ENCODE measurements at regions not wholly inside any gene's neighbourhood (a gene's known extent, or its start where the extent isn't known, plus 50 kb on each side); places are given as distances from the start of the nearest gene placed in this dataset.

GRCh38 chr2:208573569-208573968, 167.0 kb downstream of the PTH2R start:
- TF ChIP-seq EZH2 (IDR thresholded peaks at IDR 0.05; ENCODE audit: low read depth, unreplicated experiment) (no peak), REST (IDR thresholded peaks at IDR 0.05; ENCODE audit: unreplicated experiment) (no peak), EZH2phosphoT487 (IDR thresholded peaks at IDR 0.05; ENCODE audit: unreplicated experiment) (no peak), POLR2AphosphoS5 (IDR thresholded peaks at IDR 0.05; ENCODE audit: low read depth) (no peak), CTCF (conservative IDR thresholded peaks at IDR 0.05; ENCODE audit: low read depth in 2 of 2) (0 out of 4 replicates have a peak, but pooled peaks of 1 of the 2 experiments have one; percentile 5), NANOG (IDR thresholded peaks at IDR 0.05; ENCODE audit: borderline replicate concordance) (no peak), STAT1 (IDR thresholded peaks at IDR 0.05; ENCODE audit: unreplicated experiment) (no peak), ZNF462 (CRISPR knock-in tag; IDR thresholded peaks at IDR 0.05) (no peak)
